ENCODE measurements at regions not wholly inside any gene's neighbourhood (a gene's known extent, or its start where the extent isn't known, plus 50 kb on each side); places are given as distances from the start of the nearest gene placed in this dataset.
"Not testable (repeated sequence)": the region's sequence is repeated elsewhere in the genome, so short reads cannot be mapped to it uniquely, and the experiment has no call there.

DNA sequence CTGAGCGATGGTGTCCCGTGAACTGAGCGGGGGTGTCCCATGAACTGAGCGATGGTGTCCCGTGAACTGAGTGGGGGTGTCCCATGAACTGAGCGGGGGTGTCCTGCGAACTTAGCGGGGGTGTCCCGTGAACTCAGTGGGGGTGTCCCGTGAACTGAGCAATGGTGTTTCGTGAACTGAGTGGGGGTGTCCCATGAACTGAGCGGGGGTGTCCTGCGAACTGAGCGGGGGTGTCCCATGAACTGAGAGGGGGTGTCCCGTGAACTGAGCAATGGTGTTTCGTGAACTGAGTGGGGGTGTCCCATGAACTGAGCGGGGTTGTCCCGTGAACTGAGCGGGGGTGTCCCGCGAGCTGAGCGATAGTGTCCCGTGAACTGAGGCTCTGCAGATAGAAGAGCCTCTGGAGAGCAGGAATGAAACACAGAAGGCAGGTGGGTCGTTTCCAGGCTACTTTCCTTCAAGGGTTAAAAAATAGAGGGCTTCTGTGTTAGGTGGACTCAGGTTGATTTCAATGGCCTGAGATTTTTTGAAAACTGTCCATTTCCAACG is 176.1 kb downstream of the RTP5 start:
- not testable (repeated sequence) for TF ChIP-seq CTCF, POLR2A (IDR thresholded peaks at IDR 0.05)

All from adrenal gland (tissue), 5 donors.